HEK293 (cell line): ENCODE measurements at regions not wholly inside any gene's neighbourhood (a gene's known extent, or its start where the extent isn't known, plus 50 kb on each side); places are given as distances from the start of the nearest gene placed in this dataset.
"Not testable (repeated sequence)": the region's sequence is repeated elsewhere in the genome, so short reads cannot be mapped to it uniquely, and the experiment has no call there.

ENCODE experiments used
- CTCF ChIA-PET: fragments of 350-600 bp; formaldehyde crosslinking; extraction: SDS; loops from one replicate; lab custom pipeline; 2021; ENCODE audit warnings: antibody characterized with exemption; lab: Yijun Ruan, JAX
- POLR2A ChIA-PET: fragments of 300-600 bp; formaldehyde crosslinking; extraction: SDS; loops from one replicate; lab custom pipeline; 2020; ENCODE audit warnings: antibody characterized with exemption, inconsistent platforms; lab: Yijun Ruan, JAX
- H3K27ac ChIP-seq: fragments of 200-500 bp; sonication (Bioruptor generic); 2 replicates; pipeline ENCODE4 v1.5.1; 2014; ENCODE audit warnings: low read depth, low read length, control low read depth, inconsistent platforms; ENCODE audit errors: extremely low read depth
- H3K36me3 ChIP-seq, 2 experiments: fragments of 200-500 bp in 1 of 2; sonication (Bioruptor generic) in 1 of 2; 1 replicate in 1 of 2; 2 replicates in 1 of 2; pipeline ENCODE4 v1.5.1; 2014 to 2017; ENCODE audit warnings: inconsistent platforms in 2 of 2, low read length in 2 of 2; ENCODE audit not compliant: control insufficient read depth in 2 of 2, insufficient read depth in 1 of 2
- H3K4me1 ChIP-seq: fragments of 200-500 bp; sonication (Bioruptor generic); 2 replicates; pipeline ENCODE4 v1.5.1; 2014; ENCODE audit warnings: mild to moderate bottlenecking, low read length, inconsistent platforms; ENCODE audit not compliant: control insufficient read depth, insufficient read depth
- H3K4me3 ChIP-seq: 2 replicates; pipeline ENCODE4 v1.5.1; 2011; ENCODE audit warnings: low read depth, mild to moderate bottlenecking, control low read depth, low read length, moderate library complexity
- H3K9me3 ChIP-seq: fragments of 200-500 bp; sonication (Bioruptor generic); 2 replicates; pipeline ENCODE4 v1.5.1; 2014; ENCODE audit warnings: low read depth, low read length, inconsistent platforms; ENCODE audit not compliant: control insufficient read depth, insufficient read depth
- IKZF3 ChIP-seq: fragments of 450-650 bp; IDR thresholded peaks from 2 replicates; pipeline ENCODE4 v1.5.0; 2018; ENCODE audit warnings: missing biosample characterization, mild to moderate bottlenecking, missing genetic modification characterization, moderate library complexity
- MYNN ChIP-seq: fragments of 450-650 bp; formaldehyde crosslinking; IDR thresholded peaks from 2 replicates; pipeline ENCODE4 v1.5.1; 2016; ENCODE audit warnings: missing biosample characterization, missing genetic modification characterization, borderline replicate concordance
- YY1 ChIP-seq: fragments of 450-650 bp; formaldehyde crosslinking; IDR thresholded peaks from 2 replicates; pipeline ENCODE4 v1.5.1; 2018; ENCODE audit warnings: missing biosample characterization, missing genetic modification characterization
- ZBTB17 ChIP-seq: fragments of 450-650 bp; formaldehyde crosslinking; IDR thresholded peaks from 2 replicates; pipeline ENCODE4 v1.5.1; 2016; ENCODE audit warnings: missing biosample characterization, missing genetic modification characterization
- ZNF112 ChIP-seq: fragments of 450-650 bp; formaldehyde crosslinking; IDR thresholded peaks from 2 replicates; pipeline ENCODE4 v1.5.0; 2017; ENCODE audit warnings: missing biosample characterization, missing genetic modification characterization
- ZNF132 ChIP-seq: fragments of 450-650 bp; formaldehyde crosslinking; IDR thresholded peaks from 2 replicates; pipeline ENCODE4 v1.5.1; 2017; ENCODE audit warnings: missing biosample characterization, missing genetic modification characterization, borderline replicate concordance
- ZNF138 ChIP-seq: fragments of 450-650 bp; formaldehyde crosslinking; IDR thresholded peaks from 2 replicates; pipeline ENCODE4 v1.5.1; 2016; ENCODE audit warnings: missing biosample characterization, missing genetic modification characterization, borderline replicate concordance
- ZNF140 ChIP-seq: fragments of 450-650 bp; formaldehyde crosslinking; IDR thresholded peaks from 2 replicates; pipeline ENCODE4 v1.5.1; 2016; ENCODE audit warnings: missing biosample characterization, missing genetic modification characterization
- ZNF214 ChIP-seq: fragments of 450-650 bp; formaldehyde crosslinking; IDR thresholded peaks from 2 replicates; pipeline ENCODE4 v1.5.1; 2017; ENCODE audit warnings: missing biosample characterization, mild to moderate bottlenecking, missing genetic modification characterization, borderline replicate concordance
- ZNF239 ChIP-seq: fragments of 450-650 bp; formaldehyde crosslinking; IDR thresholded peaks from 2 replicates; pipeline ENCODE4 v1.5.1; 2016; ENCODE audit warnings: missing biosample characterization, missing genetic modification characterization
- ZNF248 ChIP-seq: fragments of 450-650 bp; formaldehyde crosslinking; IDR thresholded peaks from 2 replicates; pipeline ENCODE4 v1.5.1; 2017; ENCODE audit warnings: missing biosample characterization, missing genetic modification characterization
- ZNF302 ChIP-seq: fragments of 450-650 bp; formaldehyde crosslinking; IDR thresholded peaks from 2 replicates; pipeline ENCODE4 v1.5.1; 2016; ENCODE audit warnings: missing biosample characterization, missing genetic modification characterization, low read depth
- ZNF354C ChIP-seq: fragments of 450-650 bp; formaldehyde crosslinking; IDR thresholded peaks from 2 replicates; pipeline ENCODE4 v1.5.1; 2016; ENCODE audit warnings: missing biosample characterization, missing genetic modification characterization, low read depth, borderline replicate concordance
- ZNF366 ChIP-seq: fragments of 450-650 bp; formaldehyde crosslinking; conservative IDR thresholded peaks from 2 replicates; pipeline ENCODE4 v1.5.1; 2016; ENCODE audit warnings: missing biosample characterization, missing genetic modification characterization
- ZNF391 ChIP-seq: fragments of 450-650 bp; formaldehyde crosslinking; IDR thresholded peaks from 2 replicates; pipeline ENCODE4 v1.5.1; 2016; ENCODE audit warnings: low read depth, missing biosample characterization, missing genetic modification characterization, borderline replicate concordance
- ZNF548 ChIP-seq: fragments of 450-650 bp; formaldehyde crosslinking; IDR thresholded peaks from 2 replicates; pipeline ENCODE4 v1.5.1; 2016; ENCODE audit warnings: missing biosample characterization, missing genetic modification characterization
- ZNF555 ChIP-seq: fragments of 450-650 bp; formaldehyde crosslinking; conservative IDR thresholded peaks from 2 replicates; pipeline ENCODE4 v1.5.1; 2017; ENCODE audit warnings: missing biosample characterization, mild to moderate bottlenecking, missing genetic modification characterization, inconsistent platforms
- ZNF623 ChIP-seq: fragments of 450-650 bp; formaldehyde crosslinking; IDR thresholded peaks from 2 replicates; pipeline ENCODE4 v1.5.1; 2016; ENCODE audit warnings: missing biosample characterization, missing genetic modification characterization
- ZNF624 ChIP-seq: fragments of 450-650 bp; formaldehyde crosslinking; IDR thresholded peaks from 2 replicates; pipeline ENCODE4 v1.5.1; 2017; ENCODE audit warnings: missing biosample characterization, missing genetic modification characterization
- ZNF76 ChIP-seq: fragments of 450-650 bp; formaldehyde crosslinking; IDR thresholded peaks from 2 replicates; pipeline ENCODE4; 2016; ENCODE audit warnings: low read depth, missing biosample characterization, missing genetic modification characterization, borderline replicate concordance
- ZNF843 ChIP-seq: fragments of 450-650 bp; formaldehyde crosslinking; IDR thresholded peaks from 2 replicates; pipeline ENCODE4 v1.5.1; 2016; ENCODE audit warnings: missing biosample characterization, missing genetic modification characterization
- TF ChIP-seq, protein P1 (sequence below): fragments of 450-650 bp; formaldehyde crosslinking; IDR thresholded peaks from 2 replicates; pipeline ENCODE4 v1.5.1; 2016; ENCODE audit warnings: missing biosample characterization, missing genetic modification characterization, borderline replicate concordance
- TF ChIP-seq, protein P2 (sequence below): fragments of 450-650 bp; formaldehyde crosslinking; IDR thresholded peaks from 2 replicates; pipeline ENCODE4 v1.5.1; 2016; ENCODE audit warnings: missing biosample characterization, missing genetic modification characterization
- TF ChIP-seq, protein P3 (sequence below): sonication (generic); formaldehyde crosslinking; IDR thresholded peaks from 2 replicates; pipeline ENCODE4 v1.8.1; 2022; ENCODE audit warnings: mild to moderate bottlenecking, moderate library complexity, missing genetic modification reagents

DNA sequence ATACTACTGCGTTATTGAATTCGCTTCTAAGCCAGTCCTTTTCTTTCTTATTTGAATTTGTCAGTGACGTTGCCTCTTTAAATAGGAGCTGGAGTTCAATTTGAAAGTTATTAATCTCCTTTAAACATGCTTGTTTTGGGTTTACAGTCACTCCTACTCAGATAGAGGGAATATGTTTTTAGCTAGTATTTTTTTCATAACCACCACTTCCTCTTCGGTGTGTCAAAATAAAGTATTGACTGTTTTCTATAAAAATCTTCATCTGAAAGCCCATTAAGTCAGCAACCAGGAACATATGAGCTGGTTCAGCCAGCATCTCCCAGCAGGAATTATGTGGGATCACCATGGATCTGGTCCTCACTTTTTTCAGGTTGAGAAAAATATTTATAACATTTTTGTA is 772.9 kb downstream of the DIPK2A start:
- ChIA-PET CTCF (no interaction called here), POLR2A (no interaction called here)
- Histone ChIP-seq H3K4me3 (no peak overlapping the region), H3K27ac (no peak overlapping the region), H3K9me3 (no peaks in the 10 kb centered on the region), H3K4me1 (no peaks in the 10 kb centered on the region), H3K36me3 (no peaks in the 10 kb centered on the region)
- TF ChIP-seq MYNN (tag by site-specific recombination): no peak
- no peak for TF ChIP-seq ZNF140 (tag by site-specific recombination)
- no peak for TF ChIP-seq IKZF3 (tag by site-specific recombination)
- TF ChIP-seq ZNF391 (tag by site-specific recombination): no peak
- no peak for TF ChIP-seq ZNF239 (tag by site-specific recombination)
- TF ChIP-seq ZNF843 (tag by site-specific recombination): no peak
- TF ChIP-seq ZNF76 (tag by site-specific recombination): no peak
- TF ChIP-seq ZNF555: no peak
- TF ChIP-seq ZNF548 (tag by site-specific recombination): no peak
- TF ChIP-seq YY1 (tag by site-specific recombination): no peak
- no peak for TF ChIP-seq ZNF366 (tag by site-specific recombination)

DNA sequence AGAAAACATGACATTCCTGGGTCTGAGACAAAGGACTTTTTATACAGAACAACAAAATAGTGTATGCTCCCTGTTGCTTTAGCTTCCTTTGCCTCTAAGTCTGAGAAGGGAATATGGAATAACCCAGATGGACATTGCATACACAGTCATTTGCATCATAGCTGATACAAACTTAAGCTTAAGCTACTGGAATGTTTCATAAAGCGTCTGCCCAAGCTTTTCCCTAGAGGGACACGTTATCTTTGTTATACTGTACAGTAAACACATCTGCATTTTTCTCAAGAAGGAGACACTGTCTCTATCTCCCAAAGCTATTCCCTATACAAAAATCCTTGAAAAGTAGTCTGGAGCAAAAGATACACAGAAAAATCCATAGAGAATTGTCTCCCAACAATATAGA is 775.0 kb downstream of the DIPK2A start:
- H3K4me1 ChIP-seq: no peaks in the 10 kb centered on the region
- ChIA-PET POLR2A (no interaction called here), CTCF (no interaction called here)
- H3K36me3 ChIP-seq: no peaks in the 10 kb centered on the region
- H3K4me3 ChIP-seq: no peak overlapping the region
- H3K9me3 ChIP-seq: no peaks in the 10 kb centered on the region
- TF ChIP-seq ZNF248 (no peak), ZNF138 (tag by site-specific recombination) (no peak), ZBTB17 (no peak), ZNF302 (no peak), MYNN (tag by site-specific recombination) (no peak), ZNF624 (tag by site-specific recombination) (no peak), ZNF555 (no peak), ZNF214 (tag by site-specific recombination) (no peak), ZNF76 (tag by site-specific recombination) (no peak), IKZF3 (tag by site-specific recombination) (no peak), ZNF112 (tag by site-specific recombination) (no peak), ZNF623 (tag by site-specific recombination) (no peak), ZNF132 (no peak), ZNF354C (tag by site-specific recombination) (no peak)
- TF ChIP-seq, protein P1, sequence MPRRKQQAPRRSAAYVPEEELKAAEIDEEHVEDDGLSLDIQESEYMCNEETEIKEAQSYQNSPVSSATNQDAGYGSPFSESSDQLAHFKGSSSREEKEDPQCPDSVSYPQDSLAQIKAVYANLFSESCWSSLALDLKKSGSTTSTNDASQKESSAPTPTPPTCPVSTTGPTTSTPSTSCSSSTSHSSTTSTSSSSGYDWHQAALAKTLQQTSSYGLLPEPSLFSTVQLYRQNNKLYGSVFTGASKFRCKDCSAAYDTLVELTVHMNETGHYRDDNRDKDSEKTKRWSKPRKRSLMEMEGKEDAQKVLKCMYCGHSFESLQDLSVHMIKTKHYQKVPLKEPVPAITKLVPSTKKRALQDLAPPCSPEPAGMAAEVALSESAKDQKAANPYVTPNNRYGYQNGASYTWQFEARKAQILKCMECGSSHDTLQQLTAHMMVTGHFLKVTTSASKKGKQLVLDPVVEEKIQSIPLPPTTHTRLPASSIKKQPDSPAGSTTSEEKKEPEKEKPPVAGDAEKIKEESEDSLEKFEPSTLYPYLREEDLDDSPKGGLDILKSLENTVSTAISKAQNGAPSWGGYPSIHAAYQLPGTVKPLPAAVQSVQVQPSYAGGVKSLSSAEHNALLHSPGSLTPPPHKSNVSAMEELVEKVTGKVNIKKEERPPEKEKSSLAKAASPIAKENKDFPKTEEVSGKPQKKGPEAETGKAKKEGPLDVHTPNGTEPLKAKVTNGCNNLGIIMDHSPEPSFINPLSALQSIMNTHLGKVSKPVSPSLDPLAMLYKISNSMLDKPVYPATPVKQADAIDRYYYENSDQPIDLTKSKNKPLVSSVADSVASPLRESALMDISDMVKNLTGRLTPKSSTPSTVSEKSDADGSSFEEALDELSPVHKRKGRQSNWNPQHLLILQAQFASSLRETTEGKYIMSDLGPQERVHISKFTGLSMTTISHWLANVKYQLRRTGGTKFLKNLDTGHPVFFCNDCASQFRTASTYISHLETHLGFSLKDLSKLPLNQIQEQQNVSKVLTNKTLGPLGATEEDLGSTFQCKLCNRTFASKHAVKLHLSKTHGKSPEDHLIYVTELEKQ: no peak
- TF ChIP-seq, protein P2, sequence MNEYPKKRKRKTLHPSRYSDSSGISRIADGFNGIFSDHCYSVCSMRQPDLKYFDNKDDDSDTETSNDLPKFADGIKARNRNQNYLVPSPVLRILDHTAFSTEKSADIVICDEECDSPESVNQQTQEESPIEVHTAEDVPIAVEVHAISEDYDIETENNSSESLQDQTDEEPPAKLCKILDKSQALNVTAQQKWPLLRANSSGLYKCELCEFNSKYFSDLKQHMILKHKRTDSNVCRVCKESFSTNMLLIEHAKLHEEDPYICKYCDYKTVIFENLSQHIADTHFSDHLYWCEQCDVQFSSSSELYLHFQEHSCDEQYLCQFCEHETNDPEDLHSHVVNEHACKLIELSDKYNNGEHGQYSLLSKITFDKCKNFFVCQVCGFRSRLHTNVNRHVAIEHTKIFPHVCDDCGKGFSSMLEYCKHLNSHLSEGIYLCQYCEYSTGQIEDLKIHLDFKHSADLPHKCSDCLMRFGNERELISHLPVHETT (tag by site-specific recombination): no peak
- TF ChIP-seq, protein P3, sequence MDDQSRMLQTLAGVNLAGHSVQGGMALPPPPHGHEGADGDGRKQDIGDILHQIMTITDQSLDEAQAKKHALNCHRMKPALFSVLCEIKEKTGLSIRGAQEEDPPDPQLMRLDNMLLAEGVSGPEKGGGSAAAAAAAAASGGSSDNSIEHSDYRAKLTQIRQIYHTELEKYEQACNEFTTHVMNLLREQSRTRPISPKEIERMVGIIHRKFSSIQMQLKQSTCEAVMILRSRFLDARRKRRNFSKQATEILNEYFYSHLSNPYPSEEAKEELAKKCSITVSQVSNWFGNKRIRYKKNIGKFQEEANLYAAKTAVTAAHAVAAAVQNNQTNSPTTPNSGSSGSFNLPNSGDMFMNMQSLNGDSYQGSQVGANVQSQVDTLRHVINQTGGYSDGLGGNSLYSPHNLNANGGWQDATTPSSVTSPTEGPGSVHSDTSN (CRISPR knock-in tag): no peak
- no peak overlapping the region for H3K27ac ChIP-seq

DNA sequence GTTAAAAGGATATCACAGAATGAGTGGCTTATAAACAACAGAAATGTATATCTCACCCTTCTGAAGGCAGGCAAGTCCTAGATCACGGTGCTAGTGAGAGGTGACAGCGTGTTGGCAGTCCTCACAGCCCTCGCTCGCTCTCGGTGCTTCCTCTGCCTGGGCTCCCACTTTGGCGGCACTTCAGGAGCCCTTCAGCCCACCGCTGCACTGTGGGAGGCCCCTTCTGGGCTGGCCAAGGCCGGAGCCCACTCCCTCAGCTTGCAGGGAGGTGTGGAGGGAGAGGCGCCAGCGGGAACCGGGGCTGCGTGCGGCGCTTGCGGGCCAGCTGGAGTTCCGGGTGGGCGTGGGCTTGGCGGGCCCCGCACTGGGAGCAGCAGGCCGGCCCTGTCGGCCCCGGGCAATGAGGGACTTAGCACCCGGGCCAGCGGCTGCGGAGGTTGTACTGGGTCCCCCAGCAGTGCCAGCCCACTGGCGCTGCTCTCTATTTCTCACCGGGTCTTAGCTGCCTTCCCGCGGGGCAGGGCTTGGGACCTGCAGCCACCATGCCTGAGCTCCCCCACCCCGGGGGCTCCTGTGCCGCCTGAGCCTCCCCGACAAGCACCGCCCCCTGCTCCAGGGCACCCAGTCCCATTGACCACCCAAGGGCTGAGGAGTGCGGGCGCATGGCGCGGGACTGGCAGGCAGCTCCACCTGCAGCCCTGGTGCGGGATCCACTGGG is 778.1 kb downstream of the DIPK2A start:
- H3K9me3 ChIP-seq, H3K4me3 ChIP-seq, POLR2A ChIA-PET, CTCF ChIA-PET, H3K27ac ChIP-seq, H3K36me3 ChIP-seq, H3K4me1 ChIP-seq: not testable (repeated sequence)
